HEK293 (cell line): ENCODE measurements at regions not wholly inside any gene's neighbourhood (a gene's known extent, or its start where the extent isn't known, plus 50 kb on each side); places are given as distances from the start of the nearest gene placed in this dataset.

Source experiments
- CTCF ChIA-PET: fragments of 350-600 bp; formaldehyde crosslinking; extraction: SDS; loops from one replicate; lab custom pipeline; 2021; ENCODE audit warnings: antibody characterized with exemption; lab: Yijun Ruan, JAX
- POLR2A ChIA-PET: fragments of 300-600 bp; formaldehyde crosslinking; extraction: SDS; loops from one replicate; lab custom pipeline; 2020; ENCODE audit warnings: antibody characterized with exemption, inconsistent platforms; lab: Yijun Ruan, JAX
- H3K27ac ChIP-seq: fragments of 200-500 bp; sonication (Bioruptor generic); 2 replicates; pipeline ENCODE4 v1.5.1; 2014; ENCODE audit warnings: low read depth, low read length, control low read depth, inconsistent platforms; ENCODE audit errors: extremely low read depth
- H3K36me3 ChIP-seq, 2 experiments: fragments of 200-500 bp in 1 of 2; sonication (Bioruptor generic) in 1 of 2; 1 replicate in 1 of 2; 2 replicates in 1 of 2; pipeline ENCODE4 v1.5.1; 2014 to 2017; ENCODE audit warnings: inconsistent platforms in 2 of 2, low read length in 2 of 2; ENCODE audit not compliant: control insufficient read depth in 2 of 2, insufficient read depth in 1 of 2
- H3K4me1 ChIP-seq: fragments of 200-500 bp; sonication (Bioruptor generic); 2 replicates; pipeline ENCODE4 v1.5.1; 2014; ENCODE audit warnings: mild to moderate bottlenecking, low read length, inconsistent platforms; ENCODE audit not compliant: control insufficient read depth, insufficient read depth
- H3K4me3 ChIP-seq: 2 replicates; pipeline ENCODE4 v1.5.1; 2011; ENCODE audit warnings: low read depth, mild to moderate bottlenecking, control low read depth, low read length, moderate library complexity
- H3K9me3 ChIP-seq: fragments of 200-500 bp; sonication (Bioruptor generic); 2 replicates; pipeline ENCODE4 v1.5.1; 2014; ENCODE audit warnings: low read depth, low read length, inconsistent platforms; ENCODE audit not compliant: control insufficient read depth, insufficient read depth
- GFI1B ChIP-seq: fragments of 450-650 bp; formaldehyde crosslinking; IDR thresholded peaks from 2 replicates; pipeline ENCODE4 v1.5.1; 2016; ENCODE audit warnings: missing biosample characterization, missing genetic modification characterization
- KLF8 ChIP-seq: fragments of 450-650 bp; formaldehyde crosslinking; IDR thresholded peaks from 2 replicates; pipeline ENCODE4 v1.5.1; 2016; ENCODE audit warnings: missing biosample characterization, missing genetic modification characterization
- MEIS1 ChIP-seq: sonication (generic); formaldehyde crosslinking; IDR thresholded peaks from 2 replicates; pipeline ENCODE4 v1.8.1; 2022; ENCODE audit warnings: missing genetic modification reagents, mild to moderate bottlenecking, borderline replicate concordance
- MYNN ChIP-seq: fragments of 450-650 bp; formaldehyde crosslinking; IDR thresholded peaks from 2 replicates; pipeline ENCODE4 v1.5.1; 2016; ENCODE audit warnings: missing biosample characterization, missing genetic modification characterization, borderline replicate concordance
- PRDM4 ChIP-seq: fragments of 450-650 bp; formaldehyde crosslinking; IDR thresholded peaks from 2 replicates; pipeline ENCODE4 v1.5.1; 2017; ENCODE audit warnings: missing biosample characterization, missing genetic modification characterization
- RBAK ChIP-seq: fragments of 450-650 bp; formaldehyde crosslinking; IDR thresholded peaks from 2 replicates; pipeline ENCODE4 v1.5.1; 2016; ENCODE audit warnings: missing biosample characterization, missing genetic modification characterization
- WT1 ChIP-seq: fragments of 450-650 bp; formaldehyde crosslinking; IDR thresholded peaks from 2 replicates; pipeline ENCODE4 v1.5.1; 2016; ENCODE audit warnings: missing biosample characterization, missing genetic modification characterization
- ZBTB20 ChIP-seq: fragments of 450-650 bp; formaldehyde crosslinking; IDR thresholded peaks from 2 replicates; pipeline ENCODE4 v1.5.1; 2016; ENCODE audit warnings: missing biosample characterization, missing genetic modification characterization
- ZNF121 ChIP-seq: fragments of 450-650 bp; formaldehyde crosslinking; IDR thresholded peaks from 2 replicates; pipeline ENCODE4 v1.5.1; 2016; ENCODE audit warnings: missing biosample characterization, missing genetic modification characterization
- ZNF16 ChIP-seq: fragments of 450-650 bp; formaldehyde crosslinking; IDR thresholded peaks from 2 replicates; pipeline ENCODE4 v1.5.1; 2016; ENCODE audit warnings: low read depth, missing biosample characterization, missing genetic modification characterization
- ZNF18 ChIP-seq: fragments of 450-650 bp; formaldehyde crosslinking; IDR thresholded peaks from 2 replicates; pipeline ENCODE4 v1.5.1; 2016; ENCODE audit warnings: missing biosample characterization, missing genetic modification characterization
- ZNF248 ChIP-seq: fragments of 450-650 bp; formaldehyde crosslinking; IDR thresholded peaks from 2 replicates; pipeline ENCODE4 v1.5.1; 2017; ENCODE audit warnings: missing biosample characterization, missing genetic modification characterization
- ZNF621 ChIP-seq: fragments of 450-650 bp; formaldehyde crosslinking; IDR thresholded peaks from 2 replicates; pipeline ENCODE4 v1.5.1; 2017; ENCODE audit warnings: missing biosample characterization, missing genetic modification characterization
- ZNF645 ChIP-seq: fragments of 450-650 bp; formaldehyde crosslinking; IDR thresholded peaks from 2 replicates; pipeline ENCODE4; 2016; ENCODE audit warnings: missing biosample characterization, missing genetic modification characterization
- ZNF791 ChIP-seq: fragments of 450-650 bp; formaldehyde crosslinking; IDR thresholded peaks from 2 replicates; pipeline ENCODE4 v1.5.1; 2016; ENCODE audit warnings: missing biosample characterization, missing genetic modification characterization
- TF ChIP-seq, protein P1 (sequence below): fragments of 450-650 bp; formaldehyde crosslinking; IDR thresholded peaks from 2 replicates; pipeline ENCODE4 v1.5.1; 2016; ENCODE audit warnings: missing biosample characterization, missing genetic modification characterization
- TF ChIP-seq, protein P2 (sequence below): fragments of 450-650 bp; formaldehyde crosslinking; IDR thresholded peaks from 2 replicates; pipeline ENCODE4 v1.5.1; 2016; ENCODE audit warnings: missing biosample characterization, missing genetic modification characterization
- TF ChIP-seq, protein P3 (sequence below): fragments of 450-650 bp; formaldehyde crosslinking; IDR thresholded peaks from 2 replicates; pipeline ENCODE4 v1.5.1; 2016; ENCODE audit warnings: missing biosample characterization, missing genetic modification characterization

- Histone ChIP-seq H3K4me1 (no peaks in the 10 kb centered on the region), H3K4me3 (no peak overlapping the region)
- ChIA-PET POLR2A (no interaction called here), CTCF (no interaction called here)
- TF ChIP-seq ZNF248, result no peak
- no peak for TF ChIP-seq KLF8
- no peak for TF ChIP-seq WT1 (tag by site-specific recombination)
- TF ChIP-seq, protein P1, sequence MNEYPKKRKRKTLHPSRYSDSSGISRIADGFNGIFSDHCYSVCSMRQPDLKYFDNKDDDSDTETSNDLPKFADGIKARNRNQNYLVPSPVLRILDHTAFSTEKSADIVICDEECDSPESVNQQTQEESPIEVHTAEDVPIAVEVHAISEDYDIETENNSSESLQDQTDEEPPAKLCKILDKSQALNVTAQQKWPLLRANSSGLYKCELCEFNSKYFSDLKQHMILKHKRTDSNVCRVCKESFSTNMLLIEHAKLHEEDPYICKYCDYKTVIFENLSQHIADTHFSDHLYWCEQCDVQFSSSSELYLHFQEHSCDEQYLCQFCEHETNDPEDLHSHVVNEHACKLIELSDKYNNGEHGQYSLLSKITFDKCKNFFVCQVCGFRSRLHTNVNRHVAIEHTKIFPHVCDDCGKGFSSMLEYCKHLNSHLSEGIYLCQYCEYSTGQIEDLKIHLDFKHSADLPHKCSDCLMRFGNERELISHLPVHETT, result no peak
- no peak for TF ChIP-seq ZNF18 (tag by site-specific recombination)
- no peak for TF ChIP-seq PRDM4
- no peak for TF ChIP-seq ZBTB20
- TF ChIP-seq ZNF645, result no peak
- TF ChIP-seq GFI1B (tag by site-specific recombination), result no peak
- no peak for TF ChIP-seq MYNN
- TF ChIP-seq ZNF621 (tag by site-specific recombination), result no peak
- no peak for TF ChIP-seq RBAK (tag by site-specific recombination)
- TF ChIP-seq, protein P2, sequence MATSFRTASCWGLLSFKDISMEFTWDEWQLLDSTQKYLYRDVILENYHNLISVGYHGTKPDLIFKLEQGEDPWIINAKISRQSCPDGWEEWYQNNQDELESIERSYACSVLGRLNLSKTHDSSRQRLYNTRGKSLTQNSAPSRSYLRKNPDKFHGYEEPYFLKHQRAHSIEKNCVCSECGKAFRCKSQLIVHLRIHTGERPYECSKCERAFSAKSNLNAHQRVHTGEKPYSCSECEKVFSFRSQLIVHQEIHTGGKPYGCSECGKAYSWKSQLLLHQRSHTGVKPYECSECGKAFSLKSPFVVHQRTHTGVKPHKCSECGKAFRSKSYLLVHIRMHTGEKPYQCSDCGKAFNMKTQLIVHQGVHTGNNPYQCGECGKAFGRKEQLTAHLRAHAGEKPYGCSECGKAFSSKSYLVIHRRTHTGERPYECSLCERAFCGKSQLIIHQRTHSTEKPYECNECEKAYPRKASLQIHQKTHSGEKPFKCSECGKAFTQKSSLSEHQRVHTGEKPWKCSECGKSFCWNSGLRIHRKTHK, result no peak
- TF ChIP-seq ZNF121 (tag by site-specific recombination), result no peak
- no peak for TF ChIP-seq ZNF16 (tag by site-specific recombination)
- no peak for TF ChIP-seq MEIS1 (CRISPR knock-in tag)
- TF ChIP-seq, protein P3, sequence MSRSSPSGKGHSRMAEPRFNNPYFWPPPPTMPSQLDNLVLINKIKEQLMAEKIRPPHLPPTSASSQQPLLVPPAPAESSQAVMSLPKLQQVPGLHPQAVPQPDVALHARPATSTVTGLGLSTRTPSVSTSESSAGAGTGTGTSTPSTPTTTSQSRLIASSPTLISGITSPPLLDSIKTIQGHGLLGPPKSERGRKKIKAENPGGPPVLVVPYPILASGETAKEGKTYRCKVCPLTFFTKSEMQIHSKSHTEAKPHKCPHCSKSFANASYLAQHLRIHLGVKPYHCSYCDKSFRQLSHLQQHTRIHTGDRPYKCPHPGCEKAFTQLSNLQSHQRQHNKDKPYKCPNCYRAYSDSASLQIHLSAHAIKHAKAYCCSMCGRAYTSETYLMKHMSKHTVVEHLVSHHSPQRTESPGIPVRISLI, result no peak
- TF ChIP-seq ZNF791 (tag by site-specific recombination), result no peak
- TF ChIP-seq, all 188 proteins: peak for 0
- Histone ChIP-seq H3K36me3 (no peaks in the 10 kb centered on the region), H3K9me3 (no peaks in the 10 kb centered on the region; the same call in 1 of the 2 replicates), H3K27ac (no peak overlapping the region)
Measured at GRCh38 chrX:137212078-137212632, 178.4 kb upstream of the GPR101 start.
